ENCODE measurements at regions not wholly inside any gene's neighbourhood (a gene's known extent, or its start where the extent isn't known, plus 50 kb on each side); places are given as distances from the start of the nearest gene placed in this dataset.

- Histone ChIP-seq H3K9me3 (ENCODE audit: low read length) (no peaks in the 10 kb centered on the region), H3K4me1 (ENCODE audit: insufficient read depth, low read length) (no peaks in the 10 kb centered on the region), H4K20me1 (ENCODE audit: insufficient read depth, low read length) (no peaks in the 10 kb centered on the region), H3K36me3 (replicated peaks in 1 of 2; ENCODE audit: control insufficient read depth in 1 of 2, insufficient read depth in 2 of 2, low read length in 2 of 2) (no peaks in the 10 kb centered on the region), H3K9ac (ENCODE audit: insufficient read depth, low read depth, low read length) (no peak overlapping the region), H3K27ac (ENCODE audit: extremely low read length, insufficient read depth, low read length) (no peak overlapping the region), H3K4me3 (replicated peaks in 1 of 3; ENCODE audit: insufficient read depth in 1 of 3, low read depth in 2 of 3, low read length in 3 of 3) (no peak overlapping the region), H2AFZ (ENCODE audit: low read length) (no peak overlapping the region), H3K27me3 (ENCODE audit: control insufficient read depth in 1 of 2, insufficient read depth in 2 of 2, low read length in 2 of 2) (no peaks in the 10 kb centered on the region), H3K79me2 (ENCODE audit: insufficient read depth, low read length) (no peaks in the 10 kb centered on the region), H3K4me2 (ENCODE audit: low read depth, low read length) (no peak overlapping the region)
- no peak for DNase-seq (ENCODE audit: low spot score)
- CTCF ChIA-PET (ENCODE audit: low intra/inter-chr PET ratio, low total read pairs), result no interaction called here
- POLR2A ChIA-PET, result no interaction called here
- no TSS peak for BruUV-seq (replicated peaks)
- intact Hi-C loops (cut with micrococcal nuclease; ENCODE audit: unreplicated experiment), result no loop called here
- in situ Hi-C loops (cut with HindIII; ENCODE audit: extremely low pct_ligation_motif_present, low pct_unique_long_range_greater_than_20kb), result no loop called here
- WGBS (ENCODE audit: low lambda C conversion rate), result 3% methylated on average over 2 of the region's 2 CpGs
- FAIRE-seq, result no peak
- no peak for ATAC-seq
- TF ChIP-seq HNRNPH1 (optimal IDR thresholded peaks at IDR 0.05; ENCODE audit: low read depth, low read length), result no peak
- TF ChIP-seq ZNF282 (IDR thresholded peaks at IDR 0.05; ENCODE audit: partially characterized antibody), result no peak
- TF ChIP-seq ZNF724P (CRISPR knock-in tag; IDR thresholded peaks at IDR 0.05; ENCODE audit: borderline replicate concordance), result no peak
- no peak for TF ChIP-seq GABPB1 (CRISPR knock-in tag; IDR thresholded peaks at IDR 0.05)
- TF ChIP-seq NFIC (IDR thresholded peaks at IDR 0.05; ENCODE audit: low read length), result no peak
- TF ChIP-seq E2F2 (CRISPR knock-in tag; IDR thresholded peaks at IDR 0.05; ENCODE audit: borderline replicate concordance), result no peak
- no peak for TF ChIP-seq KAT2B (IDR thresholded peaks at IDR 0.05; ENCODE audit: borderline replicate concordance, low read depth, low read length)
- TF ChIP-seq ZFP37 (CRISPR knock-in tag; IDR thresholded peaks at IDR 0.05; ENCODE audit: borderline replicate concordance), result no peak
- no peak for TF ChIP-seq ZNF788 (CRISPR knock-in tag; IDR thresholded peaks at IDR 0.05; ENCODE audit: borderline replicate concordance)
- no peak for TF ChIP-seq ATAD3A (CRISPR knock-in tag; IDR thresholded peaks at IDR 0.05)
Measured at GRCh38 chr5:85545129-85545528, 1072.6 kb upstream of the COX7C start.

- H3K9me3 ChIP-seq (ENCODE audit: low read length), result peaks cover 11% of the 10 kb centered on the region
- WGBS (ENCODE audit: low lambda C conversion rate), result 52% methylated on average over 10 of the region's 10 CpGs
- DNase-seq (ENCODE audit: low spot score) (no peak), ATAC-seq (no peak), FAIRE-seq (no peak)
- no peak overlapping the region for H3K4me3 ChIP-seq (replicated peaks in 1 of 3; ENCODE audit: insufficient read depth in 1 of 3, low read depth in 2 of 3, low read length in 3 of 3)
- H3K9ac ChIP-seq (ENCODE audit: insufficient read depth, low read depth, low read length), result no peak overlapping the region
- no peaks in the 10 kb centered on the region for H3K79me2 ChIP-seq (ENCODE audit: insufficient read depth, low read length)
- no peaks in the 10 kb centered on the region for H4K20me1 ChIP-seq (ENCODE audit: insufficient read depth, low read length)
- H3K36me3 ChIP-seq (replicated peaks in 1 of 2; ENCODE audit: control insufficient read depth in 1 of 2, insufficient read depth in 2 of 2, low read length in 2 of 2), result no peaks in the 10 kb centered on the region
- ChIA-PET POLR2A (no interaction called here), CTCF (ENCODE audit: low intra/inter-chr PET ratio, low total read pairs) (no interaction called here)
- no peaks in the 10 kb centered on the region for H3K4me1 ChIP-seq (ENCODE audit: insufficient read depth, low read length)
- in situ Hi-C loops (cut with HindIII; ENCODE audit: extremely low pct_ligation_motif_present, low pct_unique_long_range_greater_than_20kb) (no loop called here), intact Hi-C loops (cut with micrococcal nuclease; ENCODE audit: unreplicated experiment) (no loop called here)
- H3K27me3 ChIP-seq (ENCODE audit: control insufficient read depth in 1 of 2, insufficient read depth in 2 of 2, low read length in 2 of 2), result no peaks in the 10 kb centered on the region
- no peak overlapping the region for H2AFZ ChIP-seq (ENCODE audit: low read length)
- BruUV-seq (replicated peaks), result no TSS peak
- no peak overlapping the region for H3K27ac ChIP-seq (ENCODE audit: extremely low read length, insufficient read depth, low read length)
- H3K4me2 ChIP-seq (ENCODE audit: low read depth, low read length), result no peak overlapping the region
- TF ChIP-seq FOXA1 (IDR thresholded peaks at IDR 0.05) (no peak), FOXA1 (CRISPR knock-in tag; IDR thresholded peaks at IDR 0.05) (no peak), RARA (CRISPR knock-in tag; IDR thresholded peaks at IDR 0.05) (no peak), CREM (IDR thresholded peaks at IDR 0.05) (no peak), CREM (CRISPR knock-in tag; IDR thresholded peaks at IDR 0.05) (no peak), CBX5 (CRISPR knock-in tag; IDR thresholded peaks at IDR 0.05; ENCODE audit: borderline replicate concordance) (no peak), ZNF354B (CRISPR knock-in tag; IDR thresholded peaks at IDR 0.05) (no peak), GLI4 (CRISPR knock-in tag; IDR thresholded peaks at IDR 0.05; ENCODE audit: borderline replicate concordance) (no peak), KLF11 (CRISPR knock-in tag; IDR thresholded peaks at IDR 0.05) (no peak)
Measured at GRCh38 chr5:85549229-85549628, 1068.5 kb upstream of the COX7C start.

Data from HepG2 (cell line).